ENCODE measurements at regions not wholly inside any gene's neighbourhood (a gene's known extent, or its start where the extent isn't known, plus 50 kb on each side); places are given as distances from the start of the nearest gene placed in this dataset.
A peak's percentile ranks its signal among the peaks of the same experiment; 100 is the strongest.

GRCh38 chr15:70474471-70475406 is 288.6 kb downstream of the UACA start:
- Histone ChIP-seq H3K27ac (peak overlapping the region; percentile 79 to 92 (median 88)), H3K4me3 (peak overlapping the region; percentile 16 to 28 (median 22)), H3K9me3 (no peaks in the 10 kb centered on the region), H3K27me3 (no peaks in the 10 kb centered on the region), H3K4me1 (peaks cover 15 to 53% (median 33%) of the 10 kb centered on the region in 4 donors), H3K36me3 (no peaks in the 10 kb centered on the region)
- peak; percentile 84 to 93 for DNase-seq
- intact Hi-C loops (cut with DNase I; ENCODE audit: low total_unique reads), result no loop called here
- TF ChIP-seq CTCF (IDR thresholded peaks at IDR 0.05) (no peak), POLR2AphosphoS5 (IDR thresholded peaks at IDR 0.05) (peak; percentile 41 to 91 (median 82))
- 8 to 24% (median 16%) methylated on average over 35 to 36 of the region's 36 CpGs for WGBS, 5 donors

- intact Hi-C loops (cut with DNase I; ENCODE audit: low total_unique reads), result no loop called here
- Histone ChIP-seq H3K27ac (peak overlapping the region; percentile 79 to 92 (median 88)), H3K27me3 (no peaks in the 10 kb centered on the region), H3K4me3 (peak overlapping the region in 1 of 4 donors; percentile 26), H3K9me3 (no peaks in the 10 kb centered on the region), H3K36me3 (no peaks in the 10 kb centered on the region), H3K4me1 (peaks cover 15 to 43% (median 33%) of the 10 kb centered on the region in 4 donors)
- 48 to 70% (median 62%) methylated on average over 14 to 15 of the region's 15 CpGs for WGBS, 5 donors
- peak in 1 of 2 donors; percentile 81 for DNase-seq
- TF ChIP-seq POLR2A (IDR thresholded peaks at IDR 0.05), result no peak
- TF ChIP-seq CTCF (IDR thresholded peaks at IDR 0.05), result no peak
- no peak for TF ChIP-seq EP300 (IDR thresholded peaks at IDR 0.05)
- no peak for TF ChIP-seq POLR2AphosphoS5 (IDR thresholded peaks at IDR 0.05)
Observed at GRCh38 chr15:70473581-70474370, 289.6 kb downstream of the UACA start.

GRCh38 chr15:70471517-70471916 is 291.8 kb downstream of the UACA start:
- Histone ChIP-seq H3K4me1 (peaks cover 10 to 40% (median 30%) of the 10 kb centered on the region in 4 donors), H3K27ac (no peak overlapping the region), H3K36me3 (no peaks in the 10 kb centered on the region), H3K4me3 (no peak overlapping the region), H3K9me3 (no peaks in the 10 kb centered on the region), H3K27me3 (no peaks in the 10 kb centered on the region)
- TF ChIP-seq POLR2AphosphoS5 (IDR thresholded peaks at IDR 0.05) (no peak), CTCF (IDR thresholded peaks at IDR 0.05) (no peak), EP300 (IDR thresholded peaks at IDR 0.05) (no peak), POLR2A (IDR thresholded peaks at IDR 0.05) (no peak)
- no peak for DNase-seq
- 0 to 81% (median 43%) methylated on average over 1 of the region's 1 CpG for WGBS, 5 donors
- intact Hi-C loops (cut with DNase I; ENCODE audit: low total_unique reads), result no loop called here

- Histone ChIP-seq H3K4me1 (peaks cover 10 to 35% (median 26%) of the 10 kb centered on the region in 4 donors), H3K9me3 (no peaks in the 10 kb centered on the region), H3K4me3 (no peak overlapping the region), H3K27ac (no peak overlapping the region), H3K27me3 (no peaks in the 10 kb centered on the region), H3K36me3 (no peaks in the 10 kb centered on the region)
- intact Hi-C loops (cut with DNase I; ENCODE audit: low total_unique reads), result no loop called here
- no peak for DNase-seq
- 94 to 100% (median 95%) methylated on average over 5 to 7 of the region's 7 CpGs for WGBS, 5 donors
- no peak for TF ChIP-seq CTCF (IDR thresholded peaks at IDR 0.05)
- no peak for TF ChIP-seq EP300 (IDR thresholded peaks at IDR 0.05)
- no peak for TF ChIP-seq POLR2A (IDR thresholded peaks at IDR 0.05)
- TF ChIP-seq POLR2AphosphoS5 (IDR thresholded peaks at IDR 0.05), result no peak
Observed at GRCh38 chr15:70470556-70471191, 292.7 kb downstream of the UACA start.

Data from stomach (tissue), 8 donors.